PC-9 (cell line): ENCODE measurements at regions not wholly inside any gene's neighbourhood (a gene's known extent, or its start where the extent isn't known, plus 50 kb on each side); places are given as distances from the start of the nearest gene placed in this dataset.

Experiments used
- EZH2 ChIP-seq: fragments of 200-600 bp; sonication (generic); IDR thresholded peaks from 2 replicates; pipeline ENCODE4 v1.8.0; 2017; ENCODE audit warnings: antibody characterized with exemption, low read depth
- TF ChIP-seq, protein P1 (sequence below): fragments of 200-600 bp; sonication (generic); conservative IDR thresholded peaks from 2 replicates; pipeline ENCODE4 v1.6.1; 2017; ENCODE audit warnings: mixed run types, antibody characterized with exemption, mild to moderate bottlenecking, moderate library complexity

- TF ChIP-seq, protein P1, sequence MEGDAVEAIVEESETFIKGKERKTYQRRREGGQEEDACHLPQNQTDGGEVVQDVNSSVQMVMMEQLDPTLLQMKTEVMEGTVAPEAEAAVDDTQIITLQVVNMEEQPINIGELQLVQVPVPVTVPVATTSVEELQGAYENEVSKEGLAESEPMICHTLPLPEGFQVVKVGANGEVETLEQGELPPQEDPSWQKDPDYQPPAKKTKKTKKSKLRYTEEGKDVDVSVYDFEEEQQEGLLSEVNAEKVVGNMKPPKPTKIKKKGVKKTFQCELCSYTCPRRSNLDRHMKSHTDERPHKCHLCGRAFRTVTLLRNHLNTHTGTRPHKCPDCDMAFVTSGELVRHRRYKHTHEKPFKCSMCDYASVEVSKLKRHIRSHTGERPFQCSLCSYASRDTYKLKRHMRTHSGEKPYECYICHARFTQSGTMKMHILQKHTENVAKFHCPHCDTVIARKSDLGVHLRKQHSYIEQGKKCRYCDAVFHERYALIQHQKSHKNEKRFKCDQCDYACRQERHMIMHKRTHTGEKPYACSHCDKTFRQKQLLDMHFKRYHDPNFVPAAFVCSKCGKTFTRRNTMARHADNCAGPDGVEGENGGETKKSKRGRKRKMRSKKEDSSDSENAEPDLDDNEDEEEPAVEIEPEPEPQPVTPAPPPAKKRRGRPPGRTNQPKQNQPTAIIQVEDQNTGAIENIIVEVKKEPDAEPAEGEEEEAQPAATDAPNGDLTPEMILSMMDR = no peak
- no peak for TF ChIP-seq EZH2
Observed at GRCh38 chr10:29064680-29065079, 224.2 kb upstream of the LYZL1 start.
